Activated T-helper 17 cell treated with anti-CD3 and anti-CD28 coated beads, Interleukin-2, amount 50 U/mL, for 72 hours (primary cell): ENCODE measurements at regions not wholly inside any gene's neighbourhood (a gene's known extent, or its start where the extent isn't known, plus 50 kb on each side); places are given as distances from the start of the nearest gene placed in this dataset.

Experiments used
- ATAC-seq: fragments of 150-1000 bp; cut with Tn5 transposase; replicated peaks from 2 replicates; pipeline ENCODE4 v1.10.0; 2021; ENCODE audit warnings: mild to moderate bottlenecking, moderate library complexity
- H3K27ac Mint-ChIP-seq: one replicate; pipeline ENCODE4 v1.8.0; 2022; ENCODE audit warnings: mixed read lengths
- H3K27me3 Mint-ChIP-seq: one replicate; pipeline ENCODE4 v1.8.0; 2022; ENCODE audit warnings: mixed read lengths
- H3K36me3 Mint-ChIP-seq: one replicate; pipeline ENCODE4 v1.8.0; 2022; ENCODE audit warnings: low read depth, mild to moderate bottlenecking, mixed read lengths
- H3K4me1 Mint-ChIP-seq: one replicate; pipeline ENCODE4 v1.8.0; 2022; ENCODE audit warnings: mixed read lengths
- H3K4me3 Mint-ChIP-seq: one replicate; pipeline ENCODE4 v1.8.0; 2022; ENCODE audit warnings: mild to moderate bottlenecking, mixed read lengths
- H3K9me3 Mint-ChIP-seq: one replicate; pipeline ENCODE4 v1.8.0; 2022; ENCODE audit warnings: mixed read lengths

GRCh38 chr1:4564051-4564450, 90.4 kb upstream of the AJAP1 start:
- H3K27me3 Mint-ChIP-seq, result peaks cover 53% of the 10 kb centered on the region
- H3K4me1 Mint-ChIP-seq, result no peaks in the 10 kb centered on the region
- no peak overlapping the region for H3K4me3 Mint-ChIP-seq
- no peaks in the 10 kb centered on the region for H3K36me3 Mint-ChIP-seq
- no peaks in the 10 kb centered on the region for H3K9me3 Mint-ChIP-seq
- no peak for ATAC-seq
- no peak overlapping the region for H3K27ac Mint-ChIP-seq

GRCh38 chr1:4565166-4565565, 89.2 kb upstream of the AJAP1 start:
- Mint-ChIP-seq H3K9me3 (no peaks in the 10 kb centered on the region), H3K36me3 (no peaks in the 10 kb centered on the region), H3K27ac (no peak overlapping the region), H3K4me3 (no peak overlapping the region), H3K27me3 (peaks cover 44% of the 10 kb centered on the region), H3K4me1 (no peaks in the 10 kb centered on the region)
- no peak for ATAC-seq

- ATAC-seq, result no peak
- H3K9me3 Mint-ChIP-seq, result no peaks in the 10 kb centered on the region
- no peaks in the 10 kb centered on the region for H3K4me1 Mint-ChIP-seq
- no peaks in the 10 kb centered on the region for H3K36me3 Mint-ChIP-seq
- H3K27me3 Mint-ChIP-seq, result peaks cover 44% of the 10 kb centered on the region
- no peak overlapping the region for H3K4me3 Mint-ChIP-seq
- no peak overlapping the region for H3K27ac Mint-ChIP-seq
Measured at GRCh38 chr1:4565801-4566449, 88.5 kb upstream of the AJAP1 start.

GRCh38 chr1:4571263-4571662, 83.1 kb upstream of the AJAP1 start:
- H3K27me3 Mint-ChIP-seq, result peaks cover 36% of the 10 kb centered on the region
- H3K27ac Mint-ChIP-seq, result no peak overlapping the region
- no peak for ATAC-seq

GRCh38 chr1:4573526-4573925, 80.9 kb upstream of the AJAP1 start:
- no peaks in the 10 kb centered on the region for H3K9me3 Mint-ChIP-seq
- ATAC-seq, result no peak
- no peak overlapping the region for H3K27ac Mint-ChIP-seq
- no peaks in the 10 kb centered on the region for H3K36me3 Mint-ChIP-seq
- H3K4me3 Mint-ChIP-seq, result no peak overlapping the region
- H3K27me3 Mint-ChIP-seq, result peaks cover 27% of the 10 kb centered on the region
- H3K4me1 Mint-ChIP-seq, result no peaks in the 10 kb centered on the region

More at GRCh38 chr1:4571263-4571662, 83.1 kb upstream of the AJAP1 start:
- no peak overlapping the region for H3K4me3 Mint-ChIP-seq
- no peaks in the 10 kb centered on the region for H3K9me3 Mint-ChIP-seq
- H3K36me3 Mint-ChIP-seq, result no peaks in the 10 kb centered on the region
- no peaks in the 10 kb centered on the region for H3K4me1 Mint-ChIP-seq

GRCh38 chr1:4581807-4582206, 72.6 kb upstream of the AJAP1 start:
- Mint-ChIP-seq H3K4me3 (no peak overlapping the region), H3K4me1 (no peaks in the 10 kb centered on the region), H3K27me3 (peaks cover 50% of the 10 kb centered on the region), H3K27ac (no peak overlapping the region), H3K36me3 (no peaks in the 10 kb centered on the region), H3K9me3 (no peaks in the 10 kb centered on the region)
- ATAC-seq, result no peak

GRCh38 chr1:4584449-4584848, 70.0 kb upstream of the AJAP1 start:
- Mint-ChIP-seq H3K27ac (no peak overlapping the region), H3K9me3 (no peaks in the 10 kb centered on the region), H3K27me3 (peaks cover 42% of the 10 kb centered on the region), H3K4me3 (no peak overlapping the region), H3K4me1 (no peaks in the 10 kb centered on the region), H3K36me3 (no peaks in the 10 kb centered on the region)
- no peak for ATAC-seq

GRCh38 chr1:4585216-4585615, 69.2 kb upstream of the AJAP1 start:
- no peak for ATAC-seq
- no peak overlapping the region for H3K4me3 Mint-ChIP-seq
- no peak overlapping the region for H3K27ac Mint-ChIP-seq

GRCh38 chr1:4585705-4586104, 68.7 kb upstream of the AJAP1 start:
- Mint-ChIP-seq H3K36me3 (no peaks in the 10 kb centered on the region), H3K27me3 (peaks cover 35% of the 10 kb centered on the region), H3K9me3 (no peaks in the 10 kb centered on the region), H3K4me3 (no peak overlapping the region), H3K4me1 (no peaks in the 10 kb centered on the region), H3K27ac (no peak overlapping the region)
- ATAC-seq, result no peak

More at GRCh38 chr1:4585216-4585615, 69.2 kb upstream of the AJAP1 start:
- Mint-ChIP-seq H3K36me3 (no peaks in the 10 kb centered on the region), H3K4me1 (no peaks in the 10 kb centered on the region), H3K9me3 (no peaks in the 10 kb centered on the region), H3K27me3 (peaks cover 37% of the 10 kb centered on the region)

- no peak overlapping the region for H3K4me3 Mint-ChIP-seq
- peaks cover 35% of the 10 kb centered on the region for H3K27me3 Mint-ChIP-seq
- H3K36me3 Mint-ChIP-seq, result no peaks in the 10 kb centered on the region
- ATAC-seq, result no peak
- H3K27ac Mint-ChIP-seq, result no peak overlapping the region
- H3K9me3 Mint-ChIP-seq, result no peaks in the 10 kb centered on the region
- H3K4me1 Mint-ChIP-seq, result no peaks in the 10 kb centered on the region
Measured at GRCh38 chr1:4586611-4587160, 67.7 kb upstream of the AJAP1 start.

GRCh38 chr1:4587721-4588120, 66.7 kb upstream of the AJAP1 start:
- Mint-ChIP-seq H3K4me1 (no peaks in the 10 kb centered on the region), H3K9me3 (no peaks in the 10 kb centered on the region), H3K27me3 (peaks cover 35% of the 10 kb centered on the region), H3K4me3 (no peak overlapping the region), H3K36me3 (no peaks in the 10 kb centered on the region), H3K27ac (no peak overlapping the region)
- no peak for ATAC-seq

- Mint-ChIP-seq H3K27me3 (peaks cover 19% of the 10 kb centered on the region), H3K36me3 (no peaks in the 10 kb centered on the region), H3K4me3 (no peak overlapping the region), H3K9me3 (no peaks in the 10 kb centered on the region), H3K4me1 (no peaks in the 10 kb centered on the region), H3K27ac (no peak overlapping the region)
- ATAC-seq, result no peak
Measured at GRCh38 chr1:4590756-4591155, 63.7 kb upstream of the AJAP1 start.

- Mint-ChIP-seq H3K27me3 (peaks cover 8% of the 10 kb centered on the region), H3K36me3 (no peaks in the 10 kb centered on the region), H3K27ac (no peak overlapping the region), H3K4me1 (no peaks in the 10 kb centered on the region), H3K9me3 (no peaks in the 10 kb centered on the region), H3K4me3 (no peak overlapping the region)
- ATAC-seq, result no peak
Measured at GRCh38 chr1:4591926-4592325, 62.5 kb upstream of the AJAP1 start.

GRCh38 chr1:4593106-4593505, 61.3 kb upstream of the AJAP1 start:
- peaks cover 4% of the 10 kb centered on the region for H3K27me3 Mint-ChIP-seq
- no peaks in the 10 kb centered on the region for H3K36me3 Mint-ChIP-seq
- H3K27ac Mint-ChIP-seq, result no peak overlapping the region
- no peaks in the 10 kb centered on the region for H3K9me3 Mint-ChIP-seq
- no peak overlapping the region for H3K4me3 Mint-ChIP-seq
- H3K4me1 Mint-ChIP-seq, result no peaks in the 10 kb centered on the region
- ATAC-seq, result no peak

- no peak for ATAC-seq
- H3K4me3 Mint-ChIP-seq, result no peak overlapping the region
Measured at GRCh38 chr1:4594286-4594991, 60.0 kb upstream of the AJAP1 start.

More at GRCh38 chr1:4594286-4594991, 60.0 kb upstream of the AJAP1 start:
- peaks cover 7% of the 10 kb centered on the region for H3K27me3 Mint-ChIP-seq
- no peaks in the 10 kb centered on the region for H3K4me1 Mint-ChIP-seq
- no peak overlapping the region for H3K27ac Mint-ChIP-seq
- no peaks in the 10 kb centered on the region for H3K36me3 Mint-ChIP-seq
- H3K9me3 Mint-ChIP-seq, result no peaks in the 10 kb centered on the region
